ENCODE measurements at regions not wholly inside any gene's neighbourhood (a gene's known extent, or its start where the extent isn't known, plus 50 kb on each side); places are given as distances from the start of the nearest gene placed in this dataset.

DNA sequence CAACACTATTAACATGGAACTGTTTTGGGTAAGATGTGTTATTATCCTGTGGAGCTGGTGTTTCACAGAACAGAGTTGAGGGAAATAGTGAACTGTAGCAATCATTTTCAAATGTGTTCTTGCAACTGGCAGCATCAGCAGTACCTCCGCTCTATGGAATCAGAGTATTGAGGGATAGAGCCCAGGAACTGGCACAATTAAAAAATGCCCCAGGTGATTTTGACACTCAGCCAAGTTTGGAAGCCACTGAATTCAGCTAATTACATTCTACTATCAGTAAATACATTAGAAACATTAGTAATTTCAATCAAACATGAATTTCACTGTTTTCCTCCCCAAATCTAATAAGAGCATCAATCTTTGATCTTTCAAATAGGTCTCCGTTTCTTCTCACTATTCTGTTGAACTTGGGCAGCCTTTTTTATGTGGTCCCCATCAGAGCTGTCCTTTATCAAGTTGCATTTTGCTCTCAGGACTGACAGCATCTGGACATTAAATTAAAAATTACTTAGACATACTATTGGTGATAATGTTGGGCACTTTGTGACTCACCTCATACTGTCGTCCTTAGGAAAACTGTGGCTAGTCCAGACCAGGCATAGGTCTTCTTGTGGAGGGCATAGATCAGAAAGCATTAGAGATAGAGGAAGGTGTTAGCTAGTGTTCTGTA is 251.5 kb downstream of the DHX35 start:
- Histone ChIP-seq H3K27me3 (peaks cover 0 to 5% (median 0%) of the 10 kb centered on the region in 7 donors), H3K4me1 (no peaks in the 10 kb centered on the region), H3K36me3 (no peaks in the 10 kb centered on the region), H3K4me3 (no peak overlapping the region), H3K9me3 (no peaks in the 10 kb centered on the region), H3K27ac (no peak overlapping the region)
- 82 to 88% methylated on average over 3 of the region's 3 CpGs for WGBS, 2 donors
- DNase-seq (no peak), ATAC-seq (no peak)
- TF ChIP-seq, protein P1, sequence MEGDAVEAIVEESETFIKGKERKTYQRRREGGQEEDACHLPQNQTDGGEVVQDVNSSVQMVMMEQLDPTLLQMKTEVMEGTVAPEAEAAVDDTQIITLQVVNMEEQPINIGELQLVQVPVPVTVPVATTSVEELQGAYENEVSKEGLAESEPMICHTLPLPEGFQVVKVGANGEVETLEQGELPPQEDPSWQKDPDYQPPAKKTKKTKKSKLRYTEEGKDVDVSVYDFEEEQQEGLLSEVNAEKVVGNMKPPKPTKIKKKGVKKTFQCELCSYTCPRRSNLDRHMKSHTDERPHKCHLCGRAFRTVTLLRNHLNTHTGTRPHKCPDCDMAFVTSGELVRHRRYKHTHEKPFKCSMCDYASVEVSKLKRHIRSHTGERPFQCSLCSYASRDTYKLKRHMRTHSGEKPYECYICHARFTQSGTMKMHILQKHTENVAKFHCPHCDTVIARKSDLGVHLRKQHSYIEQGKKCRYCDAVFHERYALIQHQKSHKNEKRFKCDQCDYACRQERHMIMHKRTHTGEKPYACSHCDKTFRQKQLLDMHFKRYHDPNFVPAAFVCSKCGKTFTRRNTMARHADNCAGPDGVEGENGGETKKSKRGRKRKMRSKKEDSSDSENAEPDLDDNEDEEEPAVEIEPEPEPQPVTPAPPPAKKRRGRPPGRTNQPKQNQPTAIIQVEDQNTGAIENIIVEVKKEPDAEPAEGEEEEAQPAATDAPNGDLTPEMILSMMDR (IDR thresholded peaks at IDR 0.05) = no peak
- intact Hi-C loops (cut with DNase I) = loop anchor here in 1 of 10 donors (10.0 kb wide), 1 partner anchor 59 kb away; no protein-coding TSS in a partner anchor

DNA sequence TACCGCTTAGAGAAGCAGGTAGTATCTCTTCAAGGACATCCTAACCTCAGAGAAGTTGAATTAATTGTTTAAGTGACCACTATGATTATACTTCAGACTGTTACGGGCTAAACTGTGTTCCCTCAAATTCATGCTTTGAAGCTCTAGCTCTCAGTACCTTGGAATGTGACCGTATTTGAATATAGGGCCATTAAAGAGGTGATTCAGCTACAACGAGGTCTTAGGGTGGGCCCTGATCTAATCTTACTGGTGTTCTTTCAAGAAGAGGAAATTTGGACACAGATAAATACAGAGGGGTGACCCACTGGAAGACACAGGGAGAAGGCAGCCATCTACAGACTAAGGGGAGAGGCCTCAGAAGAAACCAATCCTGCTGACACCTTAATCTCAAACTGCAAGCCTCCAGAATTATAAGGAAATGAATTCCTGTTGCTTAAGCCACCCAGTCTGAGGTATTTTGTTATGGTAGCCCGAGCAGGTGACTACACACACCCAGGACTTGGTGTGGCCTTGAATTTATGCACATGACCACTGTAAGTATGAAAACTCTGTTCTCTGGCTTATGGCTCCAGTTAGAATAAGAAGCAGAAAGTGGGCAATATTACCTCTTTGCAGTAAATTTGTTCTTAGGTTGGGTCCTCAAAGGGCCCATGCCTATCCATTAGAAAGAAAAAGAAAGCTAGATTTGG is 249.1 kb downstream of the DHX35 start:
- DNase-seq = no peak
- TF ChIP-seq, protein P1 (IDR thresholded peaks at IDR 0.05) = no peak
- WGBS, 2 donors = 70 to 71% methylated on average over 5 of the region's 5 CpGs
- H3K36me3 ChIP-seq = no peaks in the 10 kb centered on the region
- H3K27ac ChIP-seq = no peak overlapping the region
- no peaks in the 10 kb centered on the region for H3K9me3 ChIP-seq
- peaks cover 0 to 3% (median 0%) of the 10 kb centered on the region in 7 donors for H3K27me3 ChIP-seq
- ATAC-seq = no peak
- no peaks in the 10 kb centered on the region for H3K4me1 ChIP-seq
- intact Hi-C loops (cut with DNase I) = loop anchor here in 1 of 10 donors (10.0 kb wide), 1 partner anchor 56 kb away; no protein-coding TSS in a partner anchor
- no peak overlapping the region for H3K4me3 ChIP-seq

DNA sequence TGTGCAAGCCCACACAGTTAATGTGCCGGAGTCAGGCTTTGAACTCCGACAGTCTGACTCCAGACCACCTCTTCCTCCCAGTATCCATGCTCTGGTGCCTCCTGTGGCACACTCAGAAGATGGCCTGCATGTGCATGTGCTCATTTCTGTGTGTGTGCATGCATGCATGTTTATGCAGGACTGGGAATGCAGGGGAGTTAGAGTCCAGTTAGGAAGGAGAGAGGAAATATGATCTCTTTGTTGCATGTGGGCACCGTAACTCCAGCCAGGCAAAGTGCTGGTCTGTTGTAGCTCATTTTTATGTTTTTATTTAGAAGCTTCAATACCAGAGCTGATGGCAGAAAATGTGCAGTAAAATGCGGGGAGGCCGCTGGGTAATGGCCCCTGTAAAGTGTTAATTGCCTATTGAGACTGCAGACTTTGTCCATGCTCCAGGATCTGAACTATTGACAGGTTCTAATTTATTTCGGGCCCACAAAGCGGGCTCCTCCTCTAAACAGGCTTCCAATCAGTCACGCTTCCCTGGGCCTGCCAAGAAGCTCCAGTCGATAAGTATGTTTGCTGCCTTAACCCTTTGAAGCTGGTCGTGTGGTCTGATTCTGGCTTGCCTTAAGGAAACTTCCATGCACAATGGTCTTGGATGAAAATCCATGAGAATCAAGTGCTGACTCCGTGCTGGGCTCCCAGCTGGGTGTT is 248.3 kb downstream of the DHX35 start:
- ATAC-seq (no peak), DNase-seq (no peak)
- TF ChIP-seq, protein P1 (IDR thresholded peaks at IDR 0.05) = no peak
- intact Hi-C loops (cut with DNase I) = loop anchor here in 1 of 10 donors (10.0 kb wide), 1 partner anchor 56 kb away; no protein-coding TSS in a partner anchor
- Histone ChIP-seq H3K27me3 (no peaks in the 10 kb centered on the region), H3K27ac (no peak overlapping the region), H3K9me3 (no peaks in the 10 kb centered on the region), H3K4me3 (no peak overlapping the region), H3K4me1 (no peaks in the 10 kb centered on the region), H3K36me3 (no peaks in the 10 kb centered on the region)
- WGBS, 2 donors = 53 to 54% methylated on average over 11 of the region's 11 CpGs

DNA sequence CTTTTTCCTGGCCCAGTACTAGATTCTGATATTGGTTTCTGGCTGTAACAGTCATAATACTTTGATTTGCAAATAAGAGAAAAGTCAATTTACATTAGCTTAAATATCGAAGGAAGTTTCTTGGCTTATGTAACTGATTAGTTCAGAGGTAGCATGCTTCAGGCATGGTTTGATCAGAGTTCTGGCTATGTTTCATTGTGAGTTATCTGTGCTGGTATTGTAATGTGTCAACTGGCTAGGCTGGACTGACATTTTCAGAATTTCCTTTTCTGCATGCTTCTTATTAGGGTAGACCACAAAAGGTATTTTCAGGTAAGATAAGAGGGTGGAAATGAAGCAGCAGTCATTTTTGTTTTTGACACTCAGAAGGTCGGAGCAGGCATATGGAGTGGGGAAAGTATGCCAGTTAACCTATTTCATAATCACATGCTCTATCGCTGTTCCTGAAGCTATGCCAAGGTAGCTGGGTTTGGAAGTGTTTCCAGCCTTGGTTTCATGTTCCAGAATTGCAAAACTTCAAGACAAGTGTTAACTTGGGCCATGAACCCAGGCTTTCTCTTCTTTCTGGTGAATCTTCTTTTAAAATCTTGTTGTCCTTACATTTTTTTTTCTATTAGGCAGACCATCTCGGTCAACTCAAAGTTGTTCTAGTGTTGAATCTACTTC is 244.9 kb downstream of the DHX35 start:
- intact Hi-C loops (cut with DNase I) = no loop called here
- Histone ChIP-seq H3K27me3 (no peaks in the 10 kb centered on the region), H3K27ac (no peak overlapping the region), H3K9me3 (peaks cover 0 to 18% (median 5%) of the 10 kb centered on the region in 11 donors), H3K4me1 (no peaks in the 10 kb centered on the region), H3K4me3 (no peak overlapping the region), H3K36me3 (no peaks in the 10 kb centered on the region)
- TF ChIP-seq, protein P1 (IDR thresholded peaks at IDR 0.05) = no peak
- DNase-seq (no peak), ATAC-seq (no peak)
- WGBS, 2 donors = 67 to 69% methylated on average over 4 of the region's 4 CpGs
